H9 (cell line): ENCODE measurements at regions not wholly inside any gene's neighbourhood (a gene's known extent, or its start where the extent isn't known, plus 50 kb on each side); places are given as distances from the start of the nearest gene placed in this dataset.
"Not testable (repeated sequence)": the region's sequence is repeated elsewhere in the genome, so short reads cannot be mapped to it uniquely, and the experiment has no call there.

Experiments
- DNase-seq: peaks from one replicate; pipeline ENCODE4 v3.0.0-alpha.2; 2017
- H2AFZ ChIP-seq: one replicate; pipeline ENCODE4 v1.6.1; 2013; ENCODE audit warnings: mild to moderate bottlenecking, low read length, control low read depth, moderate library complexity
- H2AK5ac ChIP-seq: 2 replicates; pipeline ENCODE4 v1.6.1; 2013; ENCODE audit warnings: low read length, control low read depth, mixed read lengths; ENCODE audit not compliant: insufficient read length
- H2BK120ac ChIP-seq: one replicate; pipeline ENCODE4 v1.6.1; 2013; ENCODE audit warnings: low read depth, mild to moderate bottlenecking, low read length, control low read depth, inconsistent platforms; ENCODE audit not compliant: poor library complexity, severe bottlenecking
- H2BK12ac ChIP-seq: 2 replicates; pipeline ENCODE4 v1.6.1; 2013; ENCODE audit warnings: low read length, control low read depth, mixed read lengths, low read depth; ENCODE audit not compliant: insufficient read length
- H2BK15ac ChIP-seq: 2 replicates; pipeline ENCODE4 v1.6.1; 2013; ENCODE audit warnings: low read depth, low read length, control low read depth
- H2BK20ac ChIP-seq: one replicate; pipeline ENCODE4 v1.6.1; 2013; ENCODE audit warnings: low read depth, mild to moderate bottlenecking, low read length, control low read depth, inconsistent platforms; ENCODE audit not compliant: poor library complexity, severe bottlenecking
- H2BK5ac ChIP-seq: 2 replicates; pipeline ENCODE4 v1.6.1; 2013; ENCODE audit warnings: low read length, control low read depth, mixed read lengths; ENCODE audit not compliant: insufficient read length
- H3K14ac ChIP-seq: 2 replicates; pipeline ENCODE4 v1.6.1; 2013; ENCODE audit warnings: low read length, control low read depth; ENCODE audit not compliant: insufficient read depth
- H3K18ac ChIP-seq: 2 replicates; pipeline ENCODE4 v1.6.1; 2013; ENCODE audit warnings: low read depth, mild to moderate bottlenecking, mixed read lengths, low read length, control low read depth; ENCODE audit not compliant: insufficient read length
- H3K23ac ChIP-seq: 2 replicates; pipeline ENCODE4 v1.6.1; 2013; ENCODE audit warnings: low read length, control low read depth, mixed read lengths, low read depth; ENCODE audit not compliant: insufficient read length
- H3K23me2 ChIP-seq: 2 replicates; pipeline ENCODE4 v1.6.1; 2013; ENCODE audit warnings: low read depth, mild to moderate bottlenecking, mixed read lengths, low read length, control low read depth; ENCODE audit not compliant: insufficient read length, poor library complexity, severe bottlenecking
- H3K27ac ChIP-seq: 2 replicates; pipeline ENCODE4 v1.5.1; 2013; ENCODE audit warnings: low read length, control low read depth, mixed read lengths, low read depth; ENCODE audit not compliant: insufficient read length
- H3K27me3 ChIP-seq: 2 replicates; pipeline ENCODE4 v1.6.1; 2013; ENCODE audit warnings: low read length, control low read depth, inconsistent platforms; ENCODE audit not compliant: insufficient read depth
- H3K4ac ChIP-seq: 2 replicates; pipeline ENCODE4 v1.6.1; 2013; ENCODE audit warnings: low read depth, mild to moderate bottlenecking, control low read depth, inconsistent platforms, low read length, moderate library complexity
- H3K4me1 ChIP-seq: 2 replicates; pipeline ENCODE4 v1.6.1; 2013; ENCODE audit warnings: low read length, control low read depth, inconsistent platforms; ENCODE audit not compliant: insufficient read depth
- H3K4me2 ChIP-seq: 2 replicates; pipeline ENCODE4 v1.6.1; 2013; ENCODE audit warnings: low read length, control low read depth, mixed read lengths; ENCODE audit not compliant: insufficient read length, insufficient read depth
- H3K56ac ChIP-seq: 2 replicates; pipeline ENCODE4 v1.6.1; 2013; ENCODE audit warnings: low read depth, mild to moderate bottlenecking, mixed read lengths, low read length, control low read depth; ENCODE audit not compliant: insufficient read length
- H3K79me1 ChIP-seq: 2 replicates; pipeline ENCODE4 v1.6.1; 2013; ENCODE audit warnings: low read depth, mild to moderate bottlenecking, moderate library complexity, low read length, control low read depth, inconsistent platforms; ENCODE audit not compliant: insufficient read depth, poor library complexity, severe bottlenecking
- H3K79me2 ChIP-seq: 2 replicates; pipeline ENCODE4 v1.6.1; 2013; ENCODE audit warnings: low read length, control low read depth, inconsistent platforms; ENCODE audit not compliant: insufficient read depth
- H3K9ac ChIP-seq: 2 replicates; pipeline ENCODE4 v1.6.1; 2013; ENCODE audit warnings: low read length, control low read depth, mixed read lengths; ENCODE audit not compliant: insufficient read length; ENCODE audit errors: extremely low read depth
- H3K9me3 ChIP-seq: one replicate; pipeline ENCODE4 v1.6.1; 2013; ENCODE audit warnings: low read depth, low read length, inconsistent platforms; ENCODE audit not compliant: control insufficient read depth
- H3T11ph ChIP-seq: one replicate; pipeline ENCODE4 v1.6.1; 2013; ENCODE audit warnings: mild to moderate bottlenecking, low read length, control low read depth, inconsistent platforms
- H4K20me1 ChIP-seq: one replicate; pipeline ENCODE4 v1.6.1; 2013; ENCODE audit not compliant: control insufficient read depth, insufficient read length, insufficient read depth
- H4K5ac ChIP-seq: 2 replicates; pipeline ENCODE4 v1.6.1; 2013; ENCODE audit warnings: low read depth, mild to moderate bottlenecking, mixed read lengths, low read length, control low read depth; ENCODE audit not compliant: insufficient read length
- H4K8ac ChIP-seq: replicated peaks from 2 replicates; pipeline ENCODE4 v1.6.1; 2013; ENCODE audit warnings: low read length, control low read depth, mixed read lengths, low read depth; ENCODE audit not compliant: insufficient read length
- H4K91ac ChIP-seq: 2 replicates; pipeline ENCODE4 v1.6.1; 2013; ENCODE audit warnings: low read depth, mild to moderate bottlenecking, moderate library complexity, mixed read lengths, low read length, control low read depth; ENCODE audit not compliant: insufficient read length
- H3K27ac Mint-ChIP-seq, 3 experiments: 2 replicates in 2 of 3; 3 replicates in 1 of 3; pipeline ENCODE4 v1.8.0; 2020 to 2021; ENCODE audit warnings: mixed read lengths in 3 of 3, mild to moderate bottlenecking in 1 of 3, moderate library complexity in 1 of 3
- H3K27me3 Mint-ChIP-seq: 2 replicates; pipeline ENCODE4 v1.8.0; 2021; ENCODE audit warnings: low read depth, mild to moderate bottlenecking, moderate library complexity, mixed read lengths
- H3K36me3 Mint-ChIP-seq, 3 experiments: 2 replicates in 2 of 3; 3 replicates in 1 of 3; pipeline ENCODE4 v1.8.0; 2020 to 2021; ENCODE audit warnings: low read depth in 3 of 3, mixed read lengths in 3 of 3; ENCODE audit not compliant: insufficient read depth in 1 of 3
- H3K4me1 Mint-ChIP-seq, 2 experiments: 2 replicates each; pipeline ENCODE4 v1.8.0; 2020; ENCODE audit warnings: mixed read lengths in 2 of 2
- H3K4me3 Mint-ChIP-seq, 2 experiments: 2 replicates in 1 of 2; 3 replicates in 1 of 2; pipeline ENCODE4 v1.8.0; 2020 to 2021; ENCODE audit warnings: mild to moderate bottlenecking in 2 of 2, mixed read lengths in 2 of 2, moderate library complexity in 1 of 2
- H3K9me3 Mint-ChIP-seq, 2 experiments: 2 replicates in 1 of 2; 3 replicates in 1 of 2; pipeline ENCODE4 v1.8.0; 2020; ENCODE audit warnings: mild to moderate bottlenecking in 2 of 2, mixed read lengths in 2 of 2, moderate library complexity in 1 of 2
- WGBS: extraction: QIAGEN DNeasy Blood & Tissue Kit; methylation state at CpG from one replicate; pipeline ENCODE4 v1.1.7; 2013; ENCODE audit warnings: missing lambda C conversion rate, low lambda C conversion rate, mixed read lengths; ENCODE audit not compliant: insufficient read length; ENCODE audit errors: extremely low coverage; 5-methylcytosine and 5-hydroxymethylcytosine counted together

GRCh38 chr22:11351181-11351580 lies 4176.8 kb upstream of the OR11H1 start:
- not testable (repeated sequence) for H3K14ac ChIP-seq, H3K23ac ChIP-seq, H3K4me3 Mint-ChIP-seq, H4K20me1 ChIP-seq, H4K5ac ChIP-seq, H3K27me3 ChIP-seq, H2BK12ac ChIP-seq, H3K23me2 ChIP-seq, H3K9ac ChIP-seq, H3K27ac ChIP-seq, H2BK5ac ChIP-seq, H4K91ac ChIP-seq, H2BK20ac ChIP-seq, H3K4me1 Mint-ChIP-seq, H3K79me2 ChIP-seq, H3K27me3 Mint-ChIP-seq, H3K56ac ChIP-seq, H2BK15ac ChIP-seq, H2BK120ac ChIP-seq, DNase-seq, H4K8ac ChIP-seq, H3K4me2 ChIP-seq, H3T11ph ChIP-seq, H3K4ac ChIP-seq, H2AK5ac ChIP-seq, H3K27ac Mint-ChIP-seq, H2AFZ ChIP-seq, H3K79me1 ChIP-seq, H3K18ac ChIP-seq, H3K4me1 ChIP-seq
- peaks cover 69% of the 10 kb centered on the region for H3K9me3 ChIP-seq
- Mint-ChIP-seq H3K36me3 (peaks cover 11 to 34% (median 32%) of the 10 kb centered on the region in 3 experiments; a peak in 6 of 7 replicates), H3K9me3 (peaks cover 87 to 91% of the 10 kb centered on the region in 2 experiments)
- no CpG with 5 or more reads among the region's 1 CpG for whole genome bisulfite sequencing

- H3K23ac ChIP-seq, H3K27ac Mint-ChIP-seq, H3K14ac ChIP-seq, H3K79me2 ChIP-seq, H2BK120ac ChIP-seq, H4K91ac ChIP-seq, H3K18ac ChIP-seq, H3K79me1 ChIP-seq, H3K27me3 ChIP-seq, H3K4me3 Mint-ChIP-seq, H3K4me1 Mint-ChIP-seq, H2BK12ac ChIP-seq, H2BK5ac ChIP-seq, H2BK15ac ChIP-seq, H2AK5ac ChIP-seq, H4K5ac ChIP-seq, H2BK20ac ChIP-seq, H3T11ph ChIP-seq, H4K20me1 ChIP-seq, H4K8ac ChIP-seq, H3K56ac ChIP-seq, H3K27ac ChIP-seq, H3K4me2 ChIP-seq, H3K27me3 Mint-ChIP-seq, DNase-seq, H3K23me2 ChIP-seq, H2AFZ ChIP-seq, H3K9ac ChIP-seq, H3K4ac ChIP-seq, H3K4me1 ChIP-seq: not testable (repeated sequence)
- WGBS = no CpG with 5 or more reads among the region's 3 CpGs
- peaks cover 73% of the 10 kb centered on the region for H3K9me3 ChIP-seq
- peaks cover 87 to 91% of the 10 kb centered on the region in 2 experiments for H3K9me3 Mint-ChIP-seq
- peaks cover 11 to 38% (median 37%) of the 10 kb centered on the region in 3 experiments; a peak in 6 of 7 replicates for H3K36me3 Mint-ChIP-seq
Observed at GRCh38 chr22:11352287-11352686, 4175.7 kb upstream of the OR11H1 start.
